ENCODE measurements at regions not wholly inside any gene's neighbourhood (a gene's known extent, or its start where the extent isn't known, plus 50 kb on each side); places are given as distances from the start of the nearest gene placed in this dataset.

DNA sequence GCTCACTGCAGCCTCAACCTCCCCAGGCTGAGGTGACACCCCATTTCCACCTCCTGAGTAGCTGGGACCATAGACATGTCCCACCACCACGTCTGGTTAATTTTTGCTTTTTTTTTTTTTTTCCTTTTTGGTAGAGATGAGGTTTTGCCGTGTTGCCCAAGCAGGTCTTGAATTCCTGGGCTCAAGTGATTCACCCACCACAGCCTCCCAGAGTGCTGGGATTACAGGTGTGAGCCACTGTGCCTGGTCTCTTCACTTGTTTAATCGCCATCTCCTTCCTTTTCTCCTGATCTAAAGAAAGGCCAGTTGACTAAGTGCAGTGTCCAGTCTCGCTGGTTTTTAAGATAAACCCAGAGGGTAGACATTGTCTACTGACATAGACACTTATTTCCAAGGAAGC, 152.0 kb downstream of the C16orf95 start:
- no peak overlapping the region for H3K9ac ChIP-seq (ENCODE audit: low read depth in 1 of 2, low read length in 2 of 2)
- H3K4me1 ChIP-seq (ENCODE audit: control insufficient read depth in 2 of 2, insufficient read depth in 2 of 2, low read length in 2 of 2): no peaks in the 10 kb centered on the region
- no peak overlapping the region for H3K4me3 ChIP-seq (ENCODE audit: low read length in 2 of 2)
- no peaks in the 10 kb centered on the region for H3K27me3 ChIP-seq (ENCODE audit: control insufficient read depth in 2 of 2, insufficient read depth in 2 of 2, low read length in 2 of 2)
- no peak overlapping the region for H3K27ac ChIP-seq (ENCODE audit: low read depth in 2 of 2, low read length in 2 of 2)
- no peaks in the 10 kb centered on the region for H3K36me3 ChIP-seq (ENCODE audit: control insufficient read depth in 2 of 2, insufficient read depth in 2 of 2, low read length in 2 of 2)
- no peaks in the 10 kb centered on the region for H3K9me3 ChIP-seq (ENCODE audit: control insufficient read depth in 2 of 2, low read length in 2 of 2)

DNA sequence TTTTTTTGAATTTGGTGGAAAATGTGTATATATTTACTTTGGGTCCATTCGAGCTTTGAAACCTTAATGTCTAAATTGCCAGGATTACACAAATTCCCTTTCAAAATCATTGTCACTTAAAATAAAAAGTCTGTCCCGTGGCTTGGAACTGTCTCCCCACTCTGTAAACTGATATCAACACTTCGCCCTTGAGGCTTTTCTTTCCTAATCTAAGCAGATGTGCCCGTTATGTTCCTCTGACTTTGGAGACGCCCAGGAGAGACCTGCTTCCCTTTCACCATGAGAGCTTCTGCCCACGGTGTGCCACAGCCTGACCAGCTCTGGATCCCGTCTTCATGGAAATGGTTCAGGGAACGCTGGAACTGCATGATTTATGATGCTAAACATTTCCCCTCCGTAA, 151.3 kb downstream of the C16orf95 start:
- Histone ChIP-seq H3K4me1 (ENCODE audit: control insufficient read depth in 2 of 2, insufficient read depth in 2 of 2, low read length in 2 of 2) (no peaks in the 10 kb centered on the region), H3K27me3 (ENCODE audit: control insufficient read depth in 2 of 2, insufficient read depth in 2 of 2, low read length in 2 of 2) (no peaks in the 10 kb centered on the region), H3K9me3 (ENCODE audit: control insufficient read depth in 2 of 2, low read length in 2 of 2) (no peaks in the 10 kb centered on the region), H3K27ac (ENCODE audit: low read depth in 2 of 2, low read length in 2 of 2) (no peak overlapping the region), H3K9ac (ENCODE audit: low read depth in 1 of 2, low read length in 2 of 2) (no peak overlapping the region), H3K36me3 (ENCODE audit: control insufficient read depth in 2 of 2, insufficient read depth in 2 of 2, low read length in 2 of 2) (no peaks in the 10 kb centered on the region), H3K4me3 (ENCODE audit: low read length in 2 of 2) (no peak overlapping the region)

DNA sequence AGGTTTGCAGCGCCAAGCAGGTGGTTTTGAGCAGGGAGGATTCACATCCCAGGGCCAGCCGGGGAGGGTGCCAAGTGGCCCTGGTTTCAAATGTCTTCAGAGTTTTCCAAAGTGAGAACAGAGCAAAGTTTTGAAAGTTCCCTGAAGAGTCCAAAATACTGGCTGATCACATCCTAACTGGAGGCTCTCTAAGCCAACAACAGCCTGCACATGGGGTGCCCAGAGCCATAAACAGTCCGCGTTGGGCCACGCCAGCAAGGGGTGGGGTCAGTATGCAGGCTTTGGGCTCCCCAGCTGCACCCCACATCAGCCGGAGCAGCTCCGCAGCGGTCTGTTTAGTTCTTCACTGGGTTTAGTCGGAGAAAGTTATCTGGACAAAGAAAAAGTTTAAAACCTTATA, 150.9 kb downstream of the C16orf95 start:
- Histone ChIP-seq H3K4me1 (ENCODE audit: control insufficient read depth in 2 of 2, insufficient read depth in 2 of 2, low read length in 2 of 2) (no peaks in the 10 kb centered on the region), H3K9me3 (ENCODE audit: control insufficient read depth in 2 of 2, low read length in 2 of 2) (no peaks in the 10 kb centered on the region), H3K9ac (ENCODE audit: low read depth in 1 of 2, low read length in 2 of 2) (no peak overlapping the region)

DNA sequence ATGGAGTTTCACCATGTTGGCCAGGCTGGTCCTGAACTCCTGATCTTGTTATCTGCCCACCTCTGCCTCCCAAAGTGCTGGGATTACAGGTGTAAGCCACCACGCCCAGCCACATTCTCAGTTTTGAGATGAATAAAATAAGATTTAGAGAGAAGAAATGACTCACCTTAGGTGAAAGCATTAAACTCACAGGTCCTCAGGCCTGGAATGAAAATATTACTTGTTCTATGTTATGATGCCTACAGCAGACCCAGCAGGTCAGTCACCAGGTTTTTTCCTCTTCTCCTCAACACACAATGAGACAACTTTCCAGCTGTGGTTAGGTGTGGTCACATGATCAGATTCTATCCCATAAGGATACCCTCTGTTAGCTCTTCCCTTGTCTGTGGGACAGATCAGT, 150.3 kb downstream of the C16orf95 start:
- Histone ChIP-seq H3K27ac (ENCODE audit: low read depth in 2 of 2, low read length in 2 of 2) (no peak overlapping the region), H3K4me1 (ENCODE audit: control insufficient read depth in 2 of 2, insufficient read depth in 2 of 2, low read length in 2 of 2) (no peaks in the 10 kb centered on the region), H3K27me3 (ENCODE audit: control insufficient read depth in 2 of 2, insufficient read depth in 2 of 2, low read length in 2 of 2) (no peaks in the 10 kb centered on the region)

More for the DNA sequence above, 150.9 kb downstream of the C16orf95 start:
- Histone ChIP-seq H3K27ac (ENCODE audit: low read depth in 2 of 2, low read length in 2 of 2) (no peak overlapping the region), H3K4me3 (ENCODE audit: low read length in 2 of 2) (no peak overlapping the region), H3K36me3 (ENCODE audit: control insufficient read depth in 2 of 2, insufficient read depth in 2 of 2, low read length in 2 of 2) (no peaks in the 10 kb centered on the region), H3K27me3 (ENCODE audit: control insufficient read depth in 2 of 2, insufficient read depth in 2 of 2, low read length in 2 of 2) (no peaks in the 10 kb centered on the region)

DNA sequence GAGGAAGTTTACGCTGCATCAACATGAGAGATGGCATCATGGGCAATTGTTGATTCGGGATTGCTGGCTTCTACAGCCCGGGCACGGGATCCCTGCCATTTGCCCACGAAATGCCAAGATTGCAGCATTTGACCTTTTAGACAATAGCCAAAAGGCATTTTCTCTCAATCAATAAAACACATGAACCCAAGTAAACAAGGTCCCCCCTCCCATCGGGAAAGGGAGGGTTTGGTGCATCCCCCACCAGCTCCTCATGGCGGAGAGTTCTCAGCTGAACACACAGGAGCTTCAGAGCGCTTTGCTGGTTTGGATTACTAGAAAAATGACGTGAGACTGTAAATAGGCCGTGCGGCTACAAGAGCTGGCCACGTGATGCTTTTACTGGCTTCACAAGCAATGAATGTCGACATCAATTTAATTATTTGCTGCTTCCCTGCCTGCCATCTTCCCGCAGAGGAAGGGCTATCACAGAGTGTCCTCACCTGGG, 147.6 kb downstream of the C16orf95 start:
- Histone ChIP-seq H3K4me1 (ENCODE audit: control insufficient read depth in 2 of 2, insufficient read depth in 2 of 2, low read length in 2 of 2) (no peaks in the 10 kb centered on the region), H3K9ac (ENCODE audit: low read depth in 1 of 2, low read length in 2 of 2) (no peak overlapping the region), H3K27me3 (ENCODE audit: control insufficient read depth in 2 of 2, insufficient read depth in 2 of 2, low read length in 2 of 2) (no peaks in the 10 kb centered on the region), H3K27ac (ENCODE audit: low read depth in 2 of 2, low read length in 2 of 2) (no peak overlapping the region), H3K36me3 (ENCODE audit: control insufficient read depth in 2 of 2, insufficient read depth in 2 of 2, low read length in 2 of 2) (no peaks in the 10 kb centered on the region), H3K9me3 (ENCODE audit: control insufficient read depth in 2 of 2, low read length in 2 of 2) (no peaks in the 10 kb centered on the region), H3K4me3 (ENCODE audit: low read length in 2 of 2) (no peak overlapping the region)

More for the DNA sequence above, 150.3 kb downstream of the C16orf95 start:
- no peak overlapping the region for H3K9ac ChIP-seq (ENCODE audit: low read depth in 1 of 2, low read length in 2 of 2)
- no peaks in the 10 kb centered on the region for H3K9me3 ChIP-seq (ENCODE audit: control insufficient read depth in 2 of 2, low read length in 2 of 2)
- no peaks in the 10 kb centered on the region for H3K36me3 ChIP-seq (ENCODE audit: control insufficient read depth in 2 of 2, insufficient read depth in 2 of 2, low read length in 2 of 2)
- no peak overlapping the region for H3K4me3 ChIP-seq (ENCODE audit: low read length in 2 of 2)

DNA sequence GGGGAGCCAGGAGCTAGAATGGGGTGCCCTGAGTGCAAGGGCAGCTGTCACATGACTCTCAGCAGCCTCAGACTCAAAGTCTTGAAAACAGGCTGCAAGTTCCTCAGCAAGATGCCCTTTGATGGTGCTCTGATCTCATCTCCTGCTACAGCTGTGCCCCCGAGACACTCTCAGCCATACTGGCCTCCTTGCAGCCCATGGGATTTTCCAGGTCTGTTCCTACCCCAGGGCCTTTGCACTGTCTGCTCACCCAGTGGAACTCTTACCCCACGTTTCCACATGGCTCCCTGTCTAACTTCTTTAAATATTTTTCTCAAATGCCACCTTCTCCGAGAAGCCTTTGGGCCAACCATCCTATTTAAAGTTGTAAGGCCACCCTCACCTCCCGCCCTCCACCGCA, 146.9 kb downstream of the C16orf95 start:
- Histone ChIP-seq H3K27ac (ENCODE audit: low read depth in 2 of 2, low read length in 2 of 2) (no peak overlapping the region), H3K9ac (ENCODE audit: low read depth in 1 of 2, low read length in 2 of 2) (no peak overlapping the region), H3K4me1 (ENCODE audit: control insufficient read depth in 2 of 2, insufficient read depth in 2 of 2, low read length in 2 of 2) (no peaks in the 10 kb centered on the region), H3K36me3 (ENCODE audit: control insufficient read depth in 2 of 2, insufficient read depth in 2 of 2, low read length in 2 of 2) (no peaks in the 10 kb centered on the region), H3K4me3 (ENCODE audit: low read length in 2 of 2) (no peak overlapping the region), H3K27me3 (ENCODE audit: control insufficient read depth in 2 of 2, insufficient read depth in 2 of 2, low read length in 2 of 2) (no peaks in the 10 kb centered on the region), H3K9me3 (ENCODE audit: control insufficient read depth in 2 of 2, low read length in 2 of 2) (no peaks in the 10 kb centered on the region)

DNA sequence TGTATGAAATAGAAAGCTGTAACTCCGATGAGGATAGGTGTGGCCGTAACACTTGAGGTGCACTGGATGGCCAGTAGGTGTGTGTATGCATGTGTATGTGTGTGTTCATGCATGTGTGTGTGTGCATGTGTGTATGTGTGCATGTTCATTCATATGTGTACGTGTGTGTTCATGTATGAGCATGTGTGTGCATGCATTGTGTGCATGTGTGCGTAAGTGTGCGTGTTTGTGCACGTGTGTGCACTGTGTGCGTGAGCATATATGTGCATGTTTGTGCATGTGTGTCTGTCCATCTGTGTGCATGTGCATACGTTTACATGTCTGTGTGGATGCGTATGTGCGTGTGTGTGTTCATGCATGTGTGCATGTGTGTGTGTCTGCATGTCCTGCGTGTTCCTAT, 145.5 kb downstream of the C16orf95 start:
- H3K27me3 ChIP-seq (ENCODE audit: control insufficient read depth in 2 of 2, insufficient read depth in 2 of 2, low read length in 2 of 2): no peaks in the 10 kb centered on the region
- H3K4me1 ChIP-seq (ENCODE audit: control insufficient read depth in 2 of 2, insufficient read depth in 2 of 2, low read length in 2 of 2): no peaks in the 10 kb centered on the region
- no peak overlapping the region for H3K27ac ChIP-seq (ENCODE audit: low read depth in 2 of 2, low read length in 2 of 2)
- no peaks in the 10 kb centered on the region for H3K9me3 ChIP-seq (ENCODE audit: control insufficient read depth in 2 of 2, low read length in 2 of 2)
- no peak overlapping the region for H3K4me3 ChIP-seq (ENCODE audit: low read length in 2 of 2)
- H3K9ac ChIP-seq (ENCODE audit: low read depth in 1 of 2, low read length in 2 of 2): no peak overlapping the region
- no peaks in the 10 kb centered on the region for H3K36me3 ChIP-seq (ENCODE audit: control insufficient read depth in 2 of 2, insufficient read depth in 2 of 2, low read length in 2 of 2)

DNA sequence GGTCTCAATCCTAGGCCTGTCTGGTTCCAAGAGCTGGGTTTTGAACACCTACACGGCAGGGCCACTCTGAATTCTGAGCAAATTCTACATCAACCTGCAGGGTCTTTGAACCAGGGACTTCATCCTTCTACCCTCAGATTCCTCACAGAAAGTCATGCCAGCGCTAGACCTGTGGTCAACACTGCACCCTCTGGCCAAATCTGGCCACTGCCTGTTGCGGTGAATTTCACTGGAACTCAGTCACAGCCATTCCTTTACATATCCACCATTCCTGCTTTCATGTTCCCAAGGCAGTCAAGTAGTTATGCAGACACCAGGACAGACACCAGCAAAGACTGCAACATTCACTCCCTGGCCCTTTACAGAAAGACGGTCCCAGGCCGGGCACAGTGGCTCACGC, 144.6 kb downstream of the C16orf95 start:
- no peak overlapping the region for H3K9ac ChIP-seq (ENCODE audit: low read depth in 1 of 2, low read length in 2 of 2)
- H3K27me3 ChIP-seq (ENCODE audit: control insufficient read depth in 2 of 2, insufficient read depth in 2 of 2, low read length in 2 of 2): no peaks in the 10 kb centered on the region
- no peak overlapping the region for H3K27ac ChIP-seq (ENCODE audit: low read depth in 2 of 2, low read length in 2 of 2)
- no peak overlapping the region for H3K4me3 ChIP-seq (ENCODE audit: low read length in 2 of 2)
- no peaks in the 10 kb centered on the region for H3K9me3 ChIP-seq (ENCODE audit: control insufficient read depth in 2 of 2, low read length in 2 of 2)
- H3K4me1 ChIP-seq (ENCODE audit: control insufficient read depth in 2 of 2, insufficient read depth in 2 of 2, low read length in 2 of 2): no peaks in the 10 kb centered on the region
- no peaks in the 10 kb centered on the region for H3K36me3 ChIP-seq (ENCODE audit: control insufficient read depth in 2 of 2, insufficient read depth in 2 of 2, low read length in 2 of 2)

DNA sequence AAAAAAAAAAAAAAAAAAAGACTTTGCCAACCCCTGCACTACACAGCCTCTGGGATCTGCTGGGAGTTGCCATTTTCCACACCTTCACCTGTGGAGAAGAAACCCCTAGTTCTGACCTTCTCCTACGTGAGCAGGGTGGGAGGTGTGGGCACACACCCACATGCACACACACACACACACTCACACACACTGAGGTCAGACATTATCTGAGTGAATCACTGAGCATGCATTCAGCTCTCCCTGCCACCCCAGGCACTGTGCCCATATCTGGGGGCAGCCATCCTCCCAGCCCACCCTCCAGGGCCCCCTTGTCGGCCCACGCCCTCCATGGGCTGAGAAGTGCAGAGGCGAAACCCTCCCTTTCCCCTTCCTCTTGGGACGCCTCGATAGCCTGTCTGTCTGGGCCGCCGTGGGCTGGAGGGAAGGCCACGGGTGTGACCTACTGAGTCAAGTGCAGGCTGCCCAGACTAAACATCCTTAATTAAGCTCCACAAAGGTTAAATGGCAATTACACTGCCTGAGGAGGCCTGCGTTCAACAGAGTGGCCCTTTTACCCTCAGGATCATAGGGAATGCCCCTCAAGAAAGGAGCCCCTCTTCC, 143.8 kb downstream of the C16orf95 start:
- Histone ChIP-seq H3K4me1 (ENCODE audit: control insufficient read depth in 2 of 2, insufficient read depth in 2 of 2, low read length in 2 of 2) (no peaks in the 10 kb centered on the region), H3K27me3 (ENCODE audit: control insufficient read depth in 2 of 2, insufficient read depth in 2 of 2, low read length in 2 of 2) (no peaks in the 10 kb centered on the region), H3K4me3 (ENCODE audit: low read length in 2 of 2) (no peak overlapping the region), H3K9ac (ENCODE audit: low read depth in 1 of 2, low read length in 2 of 2) (no peak overlapping the region), H3K27ac (ENCODE audit: low read depth in 2 of 2, low read length in 2 of 2) (no peak overlapping the region), H3K36me3 (ENCODE audit: control insufficient read depth in 2 of 2, insufficient read depth in 2 of 2, low read length in 2 of 2) (no peaks in the 10 kb centered on the region), H3K9me3 (ENCODE audit: control insufficient read depth in 2 of 2, low read length in 2 of 2) (no peaks in the 10 kb centered on the region)

DNA sequence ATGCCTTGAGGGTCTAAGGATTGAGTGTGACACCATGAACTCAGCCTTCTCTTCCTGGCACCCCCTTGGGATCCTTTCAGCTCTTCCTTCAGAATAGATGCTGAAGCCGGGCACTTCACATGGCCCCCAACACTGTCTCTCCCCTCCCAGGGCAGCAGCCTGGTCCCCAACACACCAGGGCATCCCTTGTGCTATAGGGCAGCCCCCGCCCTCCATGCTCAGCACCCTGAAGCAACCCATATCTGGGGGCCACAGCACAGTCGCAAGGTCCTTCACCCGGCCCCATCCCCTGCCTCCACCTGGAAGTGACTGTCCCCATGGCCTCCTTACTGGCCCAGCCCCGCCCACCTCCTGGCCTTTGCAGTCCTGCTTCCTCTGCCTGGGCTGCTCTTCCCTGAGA, 143.1 kb downstream of the C16orf95 start:
- no peaks in the 10 kb centered on the region for H3K9me3 ChIP-seq (ENCODE audit: control insufficient read depth in 2 of 2, low read length in 2 of 2)
- H3K36me3 ChIP-seq (ENCODE audit: control insufficient read depth in 2 of 2, insufficient read depth in 2 of 2, low read length in 2 of 2): no peaks in the 10 kb centered on the region
- H3K27ac ChIP-seq (ENCODE audit: low read depth in 2 of 2, low read length in 2 of 2): no peak overlapping the region
- H3K4me1 ChIP-seq (ENCODE audit: control insufficient read depth in 2 of 2, insufficient read depth in 2 of 2, low read length in 2 of 2): no peaks in the 10 kb centered on the region
- H3K27me3 ChIP-seq (ENCODE audit: control insufficient read depth in 2 of 2, insufficient read depth in 2 of 2, low read length in 2 of 2): no peaks in the 10 kb centered on the region
- H3K9ac ChIP-seq (ENCODE audit: low read depth in 1 of 2, low read length in 2 of 2): no peak overlapping the region
- no peak overlapping the region for H3K4me3 ChIP-seq (ENCODE audit: low read length in 2 of 2)

DNA sequence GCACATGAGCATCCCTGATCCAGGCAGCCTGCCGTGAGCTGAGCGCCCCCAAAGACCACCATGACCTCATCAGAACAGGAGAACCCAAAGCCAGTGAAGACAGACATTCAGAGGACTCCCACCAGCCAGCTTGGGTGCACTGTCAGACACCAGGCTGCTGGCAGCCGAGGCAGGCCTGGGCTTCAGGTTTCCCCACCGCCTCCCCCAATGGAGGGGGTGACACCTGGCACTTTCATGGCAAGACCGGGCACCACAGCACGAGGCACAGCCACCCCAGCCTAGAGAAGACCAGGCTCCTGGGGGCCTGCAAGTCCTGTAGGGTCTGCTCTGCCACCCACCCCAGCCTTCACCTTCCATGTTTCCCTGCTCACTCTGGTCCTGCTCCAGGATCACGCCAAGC, 140.5 kb downstream of the C16orf95 start:
- Histone ChIP-seq H3K9ac (ENCODE audit: low read depth in 1 of 2, low read length in 2 of 2) (no peak overlapping the region), H3K27ac (ENCODE audit: low read depth in 2 of 2, low read length in 2 of 2) (no peak overlapping the region), H3K4me1 (ENCODE audit: control insufficient read depth in 2 of 2, insufficient read depth in 2 of 2, low read length in 2 of 2) (no peaks in the 10 kb centered on the region), H3K27me3 (ENCODE audit: control insufficient read depth in 2 of 2, insufficient read depth in 2 of 2, low read length in 2 of 2) (no peaks in the 10 kb centered on the region), H3K9me3 (ENCODE audit: control insufficient read depth in 2 of 2, low read length in 2 of 2) (no peaks in the 10 kb centered on the region), H3K36me3 (ENCODE audit: control insufficient read depth in 2 of 2, insufficient read depth in 2 of 2, low read length in 2 of 2) (no peaks in the 10 kb centered on the region), H3K4me3 (ENCODE audit: low read length in 2 of 2) (no peak overlapping the region)
